SU-DHL-6 (cell line): ENCODE measurements at regions not wholly inside any gene's neighbourhood (a gene's known extent, or its start where the extent isn't known, plus 50 kb on each side); places are given as distances from the start of the nearest gene placed in this dataset.

Experiments
- H2AFZ ChIP-seq: fragments of 200-600 bp; sonication (generic); 2 replicates; pipeline ENCODE4 v1.6.1; 2014; ENCODE audit warnings: low read depth, mild to moderate bottlenecking, moderate library complexity, mixed read lengths, antibody characterized with exemption, low read length; ENCODE audit not compliant: severe bottlenecking
- H3F3A ChIP-seq: fragments of 200-600 bp; shearing (Covaris generic); 2 replicates; pipeline ENCODE4 v1.6.0; 2016; ENCODE audit warnings: antibody characterized with exemption, mild to moderate bottlenecking; ENCODE audit not compliant: insufficient read depth
- H3K27ac ChIP-seq: fragments of 200-600 bp; sonication (generic); 2 replicates; pipeline ENCODE4 v1.5.1; 2016; ENCODE audit warnings: low read depth, mild to moderate bottlenecking, low read length, moderate library complexity, mixed read lengths
- H3K27me3 ChIP-seq: fragments of 200-600 bp; sonication (generic), shearing (Covaris generic); 2 replicates; pipeline ENCODE4 v1.6.0; 2014; ENCODE audit warnings: mild to moderate bottlenecking, low read length
- H3K36me3 ChIP-seq: fragments of 200-600 bp; sonication (generic); 2 replicates; pipeline ENCODE4 v1.6.1; 2014; ENCODE audit warnings: mild to moderate bottlenecking, low read length, mixed read lengths
- H3K4me2 ChIP-seq: fragments of 300-600, 200-600 bp; shearing (Covaris generic), sonication (generic); 2 replicates; pipeline ENCODE4 v1.6.0; 2014; ENCODE audit warnings: low read length, low read depth, mild to moderate bottlenecking; ENCODE audit not compliant: poor library complexity, severe bottlenecking
- H3K4me3 ChIP-seq: fragments of 200-600 bp; sonication (generic); 2 replicates; pipeline ENCODE4 v1.5.1; 2014; ENCODE audit warnings: antibody characterized with exemption, low read length, mild to moderate bottlenecking, mixed read lengths; ENCODE audit not compliant: insufficient read depth, poor library complexity, severe bottlenecking
- H3K79me2 ChIP-seq: fragments of 200-600 bp; sonication (generic); 2 replicates; pipeline ENCODE4 v1.6.1; 2014; ENCODE audit warnings: mild to moderate bottlenecking, low read length, moderate library complexity; ENCODE audit not compliant: insufficient read depth
- H3K9ac ChIP-seq: fragments of 200-600 bp; sonication (generic); 2 replicates; pipeline ENCODE4 v1.7.0; 2014; ENCODE audit warnings: mild to moderate bottlenecking, low read length
- H3K9me2 ChIP-seq: fragments of 200-600 bp; sonication (generic); replicated peaks from 2 replicates; pipeline ENCODE4 v1.6.1; 2014; ENCODE audit warnings: low read length; ENCODE audit not compliant: insufficient read depth
- H3K9me3 ChIP-seq: fragments of 200-600 bp; sonication (generic); 2 replicates; pipeline ENCODE4 v1.6.1; 2014; ENCODE audit warnings: low read length, mixed read lengths; ENCODE audit not compliant: insufficient read depth
- H4K20me1 ChIP-seq: fragments of 200-600 bp; sonication (generic); 2 replicates; pipeline ENCODE4 v1.6.1; 2014; ENCODE audit warnings: low read depth, mild to moderate bottlenecking, antibody characterized with exemption, low read length, moderate library complexity, mixed read lengths
- CTCF ChIP-seq: fragments of 200-600 bp; sonication (generic); IDR thresholded peaks from one replicate; pipeline ENCODE4 v1.5.1; 2017; ENCODE audit warnings: antibody characterized with exemption, mild to moderate bottlenecking, low read length, moderate library complexity; ENCODE audit not compliant: insufficient read depth, poor library complexity, severe bottlenecking
- EZH2phosphoT487 ChIP-seq: fragments of 200-600 bp; sonication (generic), shearing (Covaris generic); conservative IDR thresholded peaks from 2 replicates; pipeline ENCODE4 v1.6.1; 2018; ENCODE audit warnings: mild to moderate bottlenecking, antibody characterized with exemption, low read length, moderate library complexity, mixed read lengths

- Histone ChIP-seq H3F3A (no peaks in the 10 kb centered on the region), H3K9me3 (no peaks in the 10 kb centered on the region), H2AFZ (no peak overlapping the region), H3K4me2 (no peak overlapping the region), H3K27ac (no peak overlapping the region), H3K36me3 (no peaks in the 10 kb centered on the region), H4K20me1 (no peaks in the 10 kb centered on the region), H3K4me3 (no peak overlapping the region), H3K79me2 (no peaks in the 10 kb centered on the region), H3K9me2 (no peaks in the 10 kb centered on the region), H3K27me3 (no peaks in the 10 kb centered on the region), H3K9ac (no peak overlapping the region)
- TF ChIP-seq EZH2phosphoT487 = no peak
- TF ChIP-seq CTCF = no peak
Observed at GRCh38 chr5:133849116-133849515, 119.3 kb downstream of the C5orf15 start.

GRCh38 chr5:133848341-133848811 is 120.0 kb downstream of the C5orf15 start:
- Histone ChIP-seq H3K9ac (no peak overlapping the region), H3K4me3 (no peak overlapping the region), H3K27ac (no peak overlapping the region), H3F3A (no peaks in the 10 kb centered on the region), H3K4me2 (no peak overlapping the region), H3K36me3 (no peaks in the 10 kb centered on the region), H4K20me1 (no peaks in the 10 kb centered on the region), H3K27me3 (no peaks in the 10 kb centered on the region), H3K9me3 (no peaks in the 10 kb centered on the region), H2AFZ (no peak overlapping the region), H3K9me2 (no peaks in the 10 kb centered on the region), H3K79me2 (no peaks in the 10 kb centered on the region)
- no peak for TF ChIP-seq CTCF
- TF ChIP-seq EZH2phosphoT487 = no peak

- TF ChIP-seq EZH2phosphoT487 = no peak
- TF ChIP-seq CTCF = no peak
- no peaks in the 10 kb centered on the region for H3K79me2 ChIP-seq
- no peaks in the 10 kb centered on the region for H3F3A ChIP-seq
- no peaks in the 10 kb centered on the region for H4K20me1 ChIP-seq
- H3K9me3 ChIP-seq = no peaks in the 10 kb centered on the region
- no peak overlapping the region for H3K4me3 ChIP-seq
- H3K36me3 ChIP-seq = no peaks in the 10 kb centered on the region
- no peaks in the 10 kb centered on the region for H3K27me3 ChIP-seq
- no peak overlapping the region for H3K4me2 ChIP-seq
- no peaks in the 10 kb centered on the region for H3K9me2 ChIP-seq
- no peak overlapping the region for H3K9ac ChIP-seq
- H3K27ac ChIP-seq = no peak overlapping the region
- H2AFZ ChIP-seq = no peak overlapping the region
Observed at GRCh38 chr5:133847886-133848285, 120.5 kb downstream of the C5orf15 start.
